Activated CD8-positive, alpha-beta T cell treated with anti-CD3 and anti-CD28 coated beads, Interleukin-2, amount 10 ng/mL, durations not matched to agents 7 days and 5 days (primary cell): ENCODE measurements at regions not wholly inside any gene's neighbourhood (a gene's known extent, or its start where the extent isn't known, plus 50 kb on each side); places are given as distances from the start of the nearest gene placed in this dataset.

Source experiments
- ATAC-seq: fragments of 150-1000 bp; cut with Tn5 transposase; one replicate; pipeline ENCODE4 v1.10.0; 2021; ENCODE audit warnings: moderate library complexity
- CTCF ChIA-PET: fragments of 350-600 bp; sonication (Branson Sonifier 250); formaldehyde crosslinking; loops from one replicate; lab custom pipeline; 2021; ENCODE audit warnings: antibody characterized with exemption; lab: Charles Lee
- POLR2A ChIA-PET: fragments of 350-600 bp; sonication (Branson Sonifier 250); formaldehyde crosslinking; loops from one replicate; lab custom pipeline; 2021; ENCODE audit warnings: antibody characterized with exemption; lab: Charles Lee
- DNase-seq: peaks from one replicate; pipeline ENCODE4 v3.0.0-alpha.2; 2020
- H3K27ac Mint-ChIP-seq: one replicate; pipeline ENCODE4 v1.8.0; 2021; ENCODE audit warnings: mild to moderate bottlenecking, mixed read lengths
- H3K27me3 Mint-ChIP-seq: one replicate; pipeline ENCODE4 v1.8.0; 2021; ENCODE audit warnings: low read depth, mixed read lengths
- H3K36me3 Mint-ChIP-seq: one replicate; pipeline ENCODE4 v1.8.0; 2021; ENCODE audit warnings: low read depth, mixed read lengths
- H3K4me1 Mint-ChIP-seq: one replicate; pipeline ENCODE4 v1.8.0; 2021; ENCODE audit warnings: low read depth, mixed read lengths
- H3K4me3 Mint-ChIP-seq: one replicate; pipeline ENCODE4 v1.8.0; 2021; ENCODE audit warnings: mild to moderate bottlenecking, mixed read lengths
- H3K9me3 Mint-ChIP-seq: one replicate; pipeline ENCODE4 v1.8.0; 2022; ENCODE audit warnings: mixed read lengths; ENCODE audit not compliant: insufficient read depth

DNA sequence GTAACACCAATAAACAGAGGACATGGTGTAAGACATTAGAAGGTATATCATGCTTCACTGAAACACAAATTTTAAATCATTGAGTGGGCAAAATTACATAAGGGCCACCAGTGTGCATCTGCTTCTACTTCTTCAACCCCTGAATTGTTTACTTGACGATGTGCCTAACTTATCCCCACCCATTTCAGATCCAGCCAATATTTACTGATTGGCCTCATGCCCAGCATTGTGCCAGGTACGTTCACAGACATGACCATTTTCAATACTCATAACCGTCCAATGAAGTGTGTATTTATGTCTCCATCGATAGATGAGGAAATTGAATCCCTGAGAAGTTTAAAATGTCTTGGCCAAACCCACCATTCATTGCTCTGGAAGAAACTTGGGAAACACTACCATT is 208.3 kb upstream of the MID1 start:
- no peaks in the 10 kb centered on the region for H3K9me3 Mint-ChIP-seq
- DNase-seq (no peak), ATAC-seq (no peak)
- ChIA-PET POLR2A (no interaction called here), CTCF (no interaction called here)
- H3K4me3 Mint-ChIP-seq, result no peak overlapping the region
- no peaks in the 10 kb centered on the region for H3K4me1 Mint-ChIP-seq
- H3K27ac Mint-ChIP-seq, result no peak overlapping the region
- H3K27me3 Mint-ChIP-seq, result no peaks in the 10 kb centered on the region
- H3K36me3 Mint-ChIP-seq, result no peaks in the 10 kb centered on the region

DNA sequence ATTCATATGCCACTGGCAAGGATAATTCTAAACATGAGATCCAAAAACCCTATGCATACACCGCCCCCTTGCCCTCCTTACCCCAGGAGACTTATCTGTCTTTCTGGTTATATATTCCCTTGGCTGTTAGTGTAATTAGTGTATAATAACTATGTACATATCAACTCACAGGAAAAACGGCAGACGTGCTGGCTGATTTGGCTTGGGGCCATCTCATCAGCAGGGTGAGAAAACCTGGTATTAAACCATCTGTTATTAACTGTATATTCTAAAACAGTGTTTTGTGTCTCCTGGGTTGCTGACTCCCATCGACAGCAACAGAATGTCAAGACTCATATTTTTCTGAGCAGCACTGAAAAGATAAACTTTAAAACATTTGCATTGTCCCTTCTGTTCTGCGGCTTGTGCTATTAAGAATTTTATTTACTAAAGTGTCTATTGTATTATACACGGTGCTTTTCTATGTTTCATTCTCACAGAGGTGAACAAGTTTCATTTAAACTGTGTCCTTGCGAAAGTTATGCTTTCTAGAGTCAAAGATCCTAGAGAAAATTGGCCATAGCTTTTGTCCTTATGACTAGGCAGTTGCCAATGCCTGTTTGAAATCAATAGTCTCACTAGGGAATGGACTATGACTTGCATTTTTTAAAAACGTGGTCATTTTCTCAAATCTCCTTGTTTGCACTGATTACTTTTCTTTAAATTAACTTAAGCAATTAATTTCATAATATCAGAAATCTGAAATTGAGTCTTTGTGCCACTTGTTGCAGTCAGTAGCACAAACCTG is 211.5 kb upstream of the MID1 start:
- CTCF ChIA-PET, result no interaction called here
- DNase-seq, result no peak
- Mint-ChIP-seq H3K9me3 (no peaks in the 10 kb centered on the region), H3K36me3 (no peaks in the 10 kb centered on the region), H3K27me3 (no peaks in the 10 kb centered on the region), H3K27ac (no peak overlapping the region), H3K4me3 (no peak overlapping the region), H3K4me1 (no peaks in the 10 kb centered on the region)
- ATAC-seq, result no peak
- POLR2A ChIA-PET, result no interaction called here

DNA sequence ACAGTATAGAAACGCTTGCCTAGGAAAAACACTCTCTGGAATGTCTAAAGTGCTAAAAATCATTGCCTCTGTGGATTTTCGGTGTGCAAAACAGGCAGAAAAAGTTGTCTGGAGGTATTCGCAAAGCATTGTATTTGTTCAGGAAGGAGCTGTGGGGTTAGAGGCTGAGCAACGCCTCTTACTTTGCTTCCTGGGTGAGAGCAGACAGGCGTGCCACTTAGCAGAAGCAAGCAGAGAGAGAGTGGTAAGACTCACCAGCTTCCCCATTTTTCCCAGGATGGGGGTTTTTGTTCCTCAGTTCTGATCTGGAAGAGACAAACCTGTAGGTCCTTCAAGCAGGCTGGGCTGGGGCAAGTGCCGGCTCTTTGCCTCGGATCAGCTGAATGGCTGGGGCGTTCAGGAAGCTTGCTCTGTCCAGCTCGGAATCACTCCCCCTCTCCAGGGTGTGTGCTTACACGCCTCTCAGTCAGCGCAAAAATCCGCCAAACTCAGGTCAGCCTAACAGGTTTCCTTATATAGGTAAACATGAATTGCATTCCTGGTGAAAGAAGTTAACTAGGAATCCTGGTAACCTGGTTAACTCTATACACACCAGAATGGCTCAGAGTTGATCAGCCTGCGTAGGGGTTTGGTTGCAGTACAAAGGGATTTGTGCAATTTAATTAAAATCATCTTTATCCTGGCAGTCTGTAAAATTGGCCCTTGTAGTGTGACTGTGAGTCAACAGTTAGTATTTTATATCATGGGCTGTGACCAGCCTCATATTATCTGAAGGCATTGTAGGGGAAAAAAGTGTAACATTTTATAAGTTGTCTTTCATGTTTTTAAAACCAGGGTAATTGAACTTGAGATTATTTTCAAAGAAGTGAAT is 213.1 kb upstream of the MID1 start:
- no peaks in the 10 kb centered on the region for H3K27me3 Mint-ChIP-seq
- POLR2A ChIA-PET, result no interaction called here

DNA sequence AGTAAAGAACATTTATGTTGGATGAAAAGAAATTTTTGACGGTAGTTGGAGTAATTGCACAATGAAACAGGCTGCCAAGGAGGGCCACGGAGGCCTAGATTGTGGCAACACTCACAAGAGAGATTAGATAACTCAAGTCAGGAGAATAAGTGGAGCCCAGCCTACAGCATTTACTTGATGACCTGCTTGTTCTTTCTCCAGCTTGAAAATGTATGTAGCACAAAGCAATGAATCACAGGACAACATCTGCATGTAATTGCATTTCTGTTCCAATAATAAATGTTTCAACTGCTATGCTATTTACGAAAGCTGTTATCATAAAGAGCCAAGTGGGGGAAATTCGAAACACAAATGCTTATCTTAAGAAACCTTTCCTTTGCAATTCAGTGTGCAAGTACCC is 221.2 kb upstream of the MID1 start:
- ATAC-seq (no peak), DNase-seq (no peak)
- POLR2A ChIA-PET, result no interaction called here
- no peak overlapping the region for H3K27ac Mint-ChIP-seq
- no peaks in the 10 kb centered on the region for H3K9me3 Mint-ChIP-seq
- H3K27me3 Mint-ChIP-seq, result no peaks in the 10 kb centered on the region
- CTCF ChIA-PET, result no interaction called here
- no peaks in the 10 kb centered on the region for H3K36me3 Mint-ChIP-seq
- H3K4me1 Mint-ChIP-seq, result no peaks in the 10 kb centered on the region
- H3K4me3 Mint-ChIP-seq, result no peak overlapping the region

More for the DNA sequence above, 213.1 kb upstream of the MID1 start:
- Mint-ChIP-seq H3K36me3 (no peaks in the 10 kb centered on the region), H3K9me3 (no peaks in the 10 kb centered on the region), H3K27ac (no peak overlapping the region), H3K4me3 (no peak overlapping the region), H3K4me1 (no peaks in the 10 kb centered on the region)
- DNase-seq (no peak), ATAC-seq (no peak)
- CTCF ChIA-PET, result no interaction called here

DNA sequence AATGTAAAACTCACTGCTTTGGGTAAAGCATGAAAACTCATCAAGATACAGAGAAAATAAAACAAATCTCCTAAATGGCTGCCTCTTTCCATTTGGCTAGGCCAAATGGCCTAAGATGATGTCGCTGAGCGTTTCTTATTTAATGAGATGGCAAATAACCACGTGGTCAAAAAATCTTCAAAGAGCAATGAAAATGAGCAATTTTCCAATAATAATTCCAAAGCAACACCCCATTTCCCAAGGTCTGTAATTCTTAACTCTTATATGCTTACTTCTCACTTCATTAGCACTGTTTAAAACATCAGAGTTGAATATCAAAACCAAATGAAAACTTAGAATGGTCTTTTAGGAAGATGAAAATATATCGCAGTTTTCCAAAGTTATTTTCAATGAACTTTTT is 222.3 kb upstream of the MID1 start:
- Mint-ChIP-seq H3K36me3 (no peaks in the 10 kb centered on the region), H3K27me3 (no peaks in the 10 kb centered on the region), H3K27ac (no peak overlapping the region), H3K4me1 (no peaks in the 10 kb centered on the region), H3K9me3 (no peaks in the 10 kb centered on the region), H3K4me3 (no peak overlapping the region)
- POLR2A ChIA-PET, result no interaction called here
- CTCF ChIA-PET, result no interaction called here
- DNase-seq (no peak), ATAC-seq (no peak)

DNA sequence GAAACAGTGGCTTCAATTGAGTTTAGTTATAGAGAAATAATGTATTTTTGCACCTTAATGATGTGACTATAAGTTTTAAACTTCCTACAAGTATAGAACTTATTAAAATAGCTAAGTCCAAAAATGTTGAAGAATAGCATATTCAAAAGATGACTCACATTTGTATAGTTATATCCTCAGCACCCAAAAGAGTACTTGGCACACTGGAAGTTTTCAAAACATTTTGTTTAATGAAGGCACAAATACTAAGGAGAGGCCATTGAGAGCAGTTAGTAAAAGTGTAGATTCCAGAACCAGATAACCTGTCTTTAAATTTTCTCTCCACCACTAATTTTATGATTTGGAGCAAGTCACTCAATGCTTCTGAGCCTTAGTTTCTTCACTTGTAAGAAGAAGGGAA is 226.9 kb upstream of the MID1 start:
- CTCF ChIA-PET, result no interaction called here
- POLR2A ChIA-PET, result no interaction called here
- no peak for ATAC-seq
- H3K36me3 Mint-ChIP-seq, result no peaks in the 10 kb centered on the region
- no peaks in the 10 kb centered on the region for H3K9me3 Mint-ChIP-seq
- no peaks in the 10 kb centered on the region for H3K27me3 Mint-ChIP-seq
- no peak overlapping the region for H3K27ac Mint-ChIP-seq
- no peak for DNase-seq
- H3K4me3 Mint-ChIP-seq, result no peak overlapping the region
- H3K4me1 Mint-ChIP-seq, result no peaks in the 10 kb centered on the region

DNA sequence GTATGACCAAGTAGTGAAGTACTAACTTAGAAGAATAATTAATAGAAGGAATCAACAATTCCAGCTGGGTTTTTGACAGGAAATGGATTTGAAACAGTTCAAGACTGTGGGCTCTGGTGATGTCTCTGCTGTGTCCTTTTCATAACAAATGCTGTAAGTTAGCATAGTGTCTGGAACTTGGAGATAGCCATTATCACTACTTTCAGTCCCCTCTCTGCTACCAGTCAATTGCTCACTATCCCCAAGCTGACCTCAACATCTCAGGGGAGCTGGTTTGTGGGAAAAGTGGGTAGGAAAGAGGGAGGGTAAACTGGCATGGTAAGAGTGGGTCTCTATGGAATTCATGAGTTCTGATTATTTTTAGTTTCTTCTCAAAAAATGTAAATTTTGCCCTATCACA is 231.4 kb upstream of the MID1 start:
- Mint-ChIP-seq H3K9me3 (no peaks in the 10 kb centered on the region), H3K27me3 (no peaks in the 10 kb centered on the region), H3K27ac (no peak overlapping the region), H3K36me3 (no peaks in the 10 kb centered on the region), H3K4me3 (no peak overlapping the region), H3K4me1 (no peaks in the 10 kb centered on the region)
- POLR2A ChIA-PET, result no interaction called here
- ATAC-seq (no peak), DNase-seq (no peak)
- CTCF ChIA-PET, result no interaction called here

DNA sequence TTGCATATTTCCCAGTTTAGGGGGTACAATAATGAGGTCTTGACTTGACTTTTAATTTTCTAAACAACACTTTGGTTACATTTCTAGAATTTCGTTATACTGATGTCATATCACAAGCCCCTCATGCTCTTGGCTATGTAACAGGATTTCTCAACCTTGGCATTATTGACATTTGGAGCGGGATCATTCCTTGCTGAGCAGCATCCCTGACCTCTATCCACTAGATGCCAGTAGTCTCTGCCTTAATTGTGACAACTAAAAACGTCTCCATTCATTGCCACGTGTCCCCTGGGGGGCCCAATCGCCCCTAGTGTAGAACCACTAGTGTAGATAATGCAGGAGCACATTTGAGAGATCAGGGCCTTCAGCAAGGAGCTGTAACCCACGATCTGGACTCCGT is 234.2 kb upstream of the MID1 start:
- H3K27ac Mint-ChIP-seq, result no peak overlapping the region
- no peaks in the 10 kb centered on the region for H3K4me1 Mint-ChIP-seq
- ChIA-PET POLR2A (no interaction called here), CTCF (no interaction called here)
- no peaks in the 10 kb centered on the region for H3K27me3 Mint-ChIP-seq
- ATAC-seq (no peak), DNase-seq (no peak)
- no peak overlapping the region for H3K4me3 Mint-ChIP-seq
- H3K36me3 Mint-ChIP-seq, result no peaks in the 10 kb centered on the region
- H3K9me3 Mint-ChIP-seq, result no peaks in the 10 kb centered on the region

DNA sequence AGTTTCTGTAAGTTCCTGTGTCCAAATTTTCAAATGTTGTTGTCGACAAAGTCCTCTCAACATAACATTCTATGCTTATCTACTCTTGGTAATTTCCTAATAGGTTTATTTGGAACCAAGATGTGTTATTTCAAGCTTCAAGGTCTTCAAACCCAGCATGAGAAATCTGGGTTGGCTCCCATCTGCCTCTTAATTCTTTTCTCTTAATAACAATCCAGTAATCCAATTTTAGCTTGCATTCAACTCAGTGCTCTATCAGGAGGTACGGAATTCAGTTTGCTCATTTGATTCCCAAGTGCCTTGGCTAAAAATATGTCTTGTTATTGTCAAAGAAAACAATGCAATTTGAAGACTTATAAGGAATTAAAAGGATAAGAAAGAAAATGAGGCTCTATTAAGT is 235.5 kb upstream of the MID1 start:
- H3K27me3 Mint-ChIP-seq, result no peaks in the 10 kb centered on the region
- H3K9me3 Mint-ChIP-seq, result no peaks in the 10 kb centered on the region
- DNase-seq, result no peak
- no peaks in the 10 kb centered on the region for H3K36me3 Mint-ChIP-seq
- no peaks in the 10 kb centered on the region for H3K4me1 Mint-ChIP-seq
- no peak overlapping the region for H3K4me3 Mint-ChIP-seq
- ChIA-PET POLR2A (no interaction called here), CTCF (no interaction called here)
- no peak for ATAC-seq
- H3K27ac Mint-ChIP-seq, result no peak overlapping the region

DNA sequence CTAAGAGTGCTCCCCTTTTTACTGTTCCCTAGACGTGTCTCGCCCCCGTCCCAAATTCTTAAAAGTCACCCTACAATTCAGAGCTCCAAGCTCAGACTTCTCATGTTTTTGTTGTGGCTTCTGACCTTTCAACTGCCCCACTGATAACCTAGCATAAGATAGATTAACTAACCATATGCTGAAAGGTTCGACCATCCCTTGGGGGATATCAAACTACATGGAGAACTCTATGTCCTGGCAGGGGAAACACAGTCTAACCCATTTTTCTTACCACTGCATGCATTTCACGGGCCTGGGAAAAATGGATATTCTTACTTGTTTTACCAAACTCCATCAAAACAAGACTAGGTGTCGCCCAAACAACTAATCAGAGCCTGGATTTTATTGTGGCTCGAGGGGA is 236.4 kb upstream of the MID1 start:
- Mint-ChIP-seq H3K36me3 (no peaks in the 10 kb centered on the region), H3K4me3 (no peak overlapping the region), H3K27me3 (no peaks in the 10 kb centered on the region), H3K9me3 (no peaks in the 10 kb centered on the region), H3K4me1 (no peaks in the 10 kb centered on the region), H3K27ac (no peak overlapping the region)
- ChIA-PET CTCF (no interaction called here), POLR2A (no interaction called here)
- ATAC-seq, result no peak
- no peak for DNase-seq

DNA sequence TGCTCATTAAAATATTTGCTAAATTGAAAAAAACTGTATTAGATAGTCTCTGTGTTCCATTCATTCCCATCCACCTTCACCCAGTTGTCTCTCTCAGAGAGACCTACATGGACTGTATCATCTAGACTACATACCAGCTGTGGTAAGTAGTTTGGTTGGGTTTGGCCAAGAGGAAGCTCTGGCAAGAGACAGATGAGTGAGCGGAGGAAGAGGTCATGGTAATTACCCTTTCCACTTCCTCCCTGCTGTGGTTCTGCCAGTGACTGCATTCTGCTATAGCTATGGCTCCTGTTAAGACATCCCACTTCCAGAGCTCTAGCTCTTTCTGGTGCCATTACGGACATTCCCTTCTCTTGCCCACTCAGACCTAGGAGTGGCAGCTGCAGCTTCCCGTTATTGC is 239.0 kb upstream of the MID1 start:
- POLR2A ChIA-PET, result no interaction called here
- Mint-ChIP-seq H3K27ac (no peak overlapping the region), H3K27me3 (no peaks in the 10 kb centered on the region), H3K9me3 (no peaks in the 10 kb centered on the region), H3K4me3 (no peak overlapping the region), H3K4me1 (no peaks in the 10 kb centered on the region), H3K36me3 (no peaks in the 10 kb centered on the region)
- CTCF ChIA-PET, result no interaction called here
- no peak for DNase-seq
- ATAC-seq, result no peak

DNA sequence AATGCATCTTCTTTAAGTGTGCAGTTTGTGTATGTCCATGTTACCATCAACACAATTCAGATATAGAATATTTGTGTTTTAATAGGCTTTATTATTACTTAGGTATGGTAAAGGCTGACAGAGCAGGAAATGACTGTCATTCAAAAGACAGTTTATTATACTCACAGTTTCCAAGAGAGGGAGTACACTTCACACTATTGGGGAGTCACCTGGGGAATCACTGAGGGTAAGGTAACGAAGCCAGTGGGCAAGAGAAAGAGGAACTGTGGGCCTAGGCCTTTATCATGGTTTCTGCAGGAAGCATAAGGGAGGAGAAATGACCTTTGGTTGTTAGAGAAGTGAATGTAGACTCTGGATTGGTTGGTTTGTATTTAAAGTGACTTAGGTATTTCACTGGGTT is 235.1 kb upstream of the HCCS start:
- ChIA-PET CTCF (no interaction called here), POLR2A (no interaction called here)
- no peaks in the 10 kb centered on the region for H3K27me3 Mint-ChIP-seq

More for the DNA sequence above, 235.1 kb upstream of the HCCS start:
- Mint-ChIP-seq H3K36me3 (no peaks in the 10 kb centered on the region), H3K27ac (no peak overlapping the region), H3K4me1 (no peaks in the 10 kb centered on the region), H3K9me3 (no peaks in the 10 kb centered on the region), H3K4me3 (no peak overlapping the region)
- DNase-seq (no peak), ATAC-seq (no peak)
